Uterus (tissue), 3 donors: ENCODE measurements at regions not wholly inside any gene's neighbourhood (a gene's known extent, or its start where the extent isn't known, plus 50 kb on each side); places are given as distances from the start of the nearest gene placed in this dataset.

Source experiments
- DNase-seq, 2 donors: peaks; one replicate each; pipeline ENCODE4 v3.0.0-alpha.2; 2019 to 2020
- H3K27ac ChIP-seq, 2 donors: fragments of 200-600 bp; sonication (generic); 1 replicate in 1 of 2; 2 replicates in 1 of 2; pipeline ENCODE4 v1.5.1; 2016 to 2018
- H3K27me3 ChIP-seq, 2 donors: fragments of 200-600 bp; sonication (generic); one replicate each; pipeline ENCODE4 v1.5.1; 2018 to 2019; ENCODE audit warnings: control low read depth in 1 of 2
- H3K36me3 ChIP-seq, 2 donors: fragments of 200-600 bp; sonication (generic); one replicate each; pipeline ENCODE4 v1.5.1; 2019; ENCODE audit warnings: control low read depth in 1 of 2
- H3K4me1 ChIP-seq, 2 donors: fragments of 200-600 bp; sonication (generic); one replicate each; pipeline ENCODE4 v1.5.1; 2018 to 2019; ENCODE audit warnings: control low read depth in 1 of 2
- H3K4me3 ChIP-seq, 2 donors: fragments of 200-600 bp; sonication (generic); 1 replicate in 1 of 2; 2 replicates in 1 of 2; pipeline ENCODE4 v1.5.1; 2018 to 2019; ENCODE audit warnings: mild to moderate bottlenecking in 1 of 2
- H3K9me3 ChIP-seq, 2 donors: fragments of 200-600 bp; sonication (generic); one replicate each; pipeline ENCODE4 v1.5.1; 2019; ENCODE audit warnings: control low read depth in 1 of 2
- POLR2A ChIP-seq, 2 donors: fragments of 450-650 bp; IDR thresholded peaks; one replicate each; pipeline ENCODE4 v1.6.1; 2016; ENCODE audit warnings: antibody characterized with exemption in 2 of 2, mild to moderate bottlenecking in 1 of 2, moderate library complexity in 1 of 2
- intact Hi-C: fragments of 100-400 bp; cut with DNase I; formaldehyde crosslinking; loops from one replicate; pipeline ENCODE4 v1.15.1; 2023; ENCODE audit warnings: low total_unique reads
- TF ChIP-seq, protein P1 (sequence below), 4 experiments: fragments of 200-600 bp in 2 of 4; fragments of 450-650 bp in 2 of 4; sonication (generic) in 2 of 4; IDR thresholded peaks; one replicate each; pipeline ENCODE4 v1.5.1; 2016 to 2019; ENCODE audit warnings: antibody characterized with exemption in 4 of 4, mild to moderate bottlenecking in 2 of 4, moderate library complexity in 1 of 4
- donor health status: DM: yes; HTN: yes; CAD: no.

DNA sequence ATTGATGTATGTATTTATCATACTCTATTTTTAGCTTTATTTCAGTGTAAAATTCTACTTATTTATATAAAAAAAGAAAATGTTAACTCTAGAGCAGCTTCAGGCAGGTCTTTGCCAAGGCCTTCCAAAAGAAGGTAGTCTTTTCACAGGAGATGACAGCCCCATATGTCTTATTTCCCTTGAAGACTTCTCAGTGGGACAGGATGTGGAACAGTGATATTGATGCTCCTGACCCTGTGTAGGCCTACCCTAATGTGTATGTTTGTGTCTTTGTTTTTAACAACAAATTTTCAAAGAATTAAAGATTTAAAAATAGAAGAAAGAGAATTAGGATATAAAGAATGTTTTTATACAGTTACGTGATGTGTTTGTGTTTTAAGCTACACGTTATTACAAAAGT is 1593.6 kb downstream of the AMY1C start:
- Histone ChIP-seq H3K27ac (no peak overlapping the region), H3K36me3 (no peaks in the 10 kb centered on the region), H3K4me3 (no peak overlapping the region), H3K27me3 (no peaks in the 10 kb centered on the region), H3K4me1 (no peaks in the 10 kb centered on the region), H3K9me3 (no peaks in the 10 kb centered on the region)
- no peak for TF ChIP-seq POLR2A (IDR thresholded peaks at IDR 0.05)
- DNase-seq: no peak
- intact Hi-C loops: no loop called here

DNA sequence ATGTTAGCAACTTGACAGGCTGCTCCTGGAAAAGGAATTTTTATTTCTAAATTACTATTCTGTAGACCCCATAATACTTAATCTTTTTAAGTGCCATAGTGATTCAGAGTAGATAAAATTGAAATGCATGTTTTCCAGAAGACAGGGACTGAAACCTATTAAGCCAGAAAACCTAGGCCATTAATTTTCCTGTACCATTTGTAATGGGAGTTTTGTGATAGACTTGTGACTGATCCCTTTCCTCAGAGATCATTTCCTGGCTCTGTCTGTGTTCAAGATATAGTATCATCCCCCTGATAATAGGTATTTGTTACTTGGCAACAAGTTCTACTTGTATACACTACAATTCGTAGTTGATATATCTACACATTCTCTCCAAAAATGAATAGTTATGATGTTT is 1609.8 kb downstream of the AMY1C start:
- intact Hi-C loops: no loop called here
- no peaks in the 10 kb centered on the region for H3K9me3 ChIP-seq
- no peak overlapping the region for H3K27ac ChIP-seq
- no peaks in the 10 kb centered on the region for H3K4me1 ChIP-seq
- H3K36me3 ChIP-seq: no peaks in the 10 kb centered on the region
- TF ChIP-seq, protein P1, sequence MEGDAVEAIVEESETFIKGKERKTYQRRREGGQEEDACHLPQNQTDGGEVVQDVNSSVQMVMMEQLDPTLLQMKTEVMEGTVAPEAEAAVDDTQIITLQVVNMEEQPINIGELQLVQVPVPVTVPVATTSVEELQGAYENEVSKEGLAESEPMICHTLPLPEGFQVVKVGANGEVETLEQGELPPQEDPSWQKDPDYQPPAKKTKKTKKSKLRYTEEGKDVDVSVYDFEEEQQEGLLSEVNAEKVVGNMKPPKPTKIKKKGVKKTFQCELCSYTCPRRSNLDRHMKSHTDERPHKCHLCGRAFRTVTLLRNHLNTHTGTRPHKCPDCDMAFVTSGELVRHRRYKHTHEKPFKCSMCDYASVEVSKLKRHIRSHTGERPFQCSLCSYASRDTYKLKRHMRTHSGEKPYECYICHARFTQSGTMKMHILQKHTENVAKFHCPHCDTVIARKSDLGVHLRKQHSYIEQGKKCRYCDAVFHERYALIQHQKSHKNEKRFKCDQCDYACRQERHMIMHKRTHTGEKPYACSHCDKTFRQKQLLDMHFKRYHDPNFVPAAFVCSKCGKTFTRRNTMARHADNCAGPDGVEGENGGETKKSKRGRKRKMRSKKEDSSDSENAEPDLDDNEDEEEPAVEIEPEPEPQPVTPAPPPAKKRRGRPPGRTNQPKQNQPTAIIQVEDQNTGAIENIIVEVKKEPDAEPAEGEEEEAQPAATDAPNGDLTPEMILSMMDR (IDR thresholded peaks at IDR 0.05): no peak
- TF ChIP-seq POLR2A (IDR thresholded peaks at IDR 0.05): no peak
- no peak for DNase-seq
- H3K4me3 ChIP-seq: no peak overlapping the region
- H3K27me3 ChIP-seq: no peaks in the 10 kb centered on the region

DNA sequence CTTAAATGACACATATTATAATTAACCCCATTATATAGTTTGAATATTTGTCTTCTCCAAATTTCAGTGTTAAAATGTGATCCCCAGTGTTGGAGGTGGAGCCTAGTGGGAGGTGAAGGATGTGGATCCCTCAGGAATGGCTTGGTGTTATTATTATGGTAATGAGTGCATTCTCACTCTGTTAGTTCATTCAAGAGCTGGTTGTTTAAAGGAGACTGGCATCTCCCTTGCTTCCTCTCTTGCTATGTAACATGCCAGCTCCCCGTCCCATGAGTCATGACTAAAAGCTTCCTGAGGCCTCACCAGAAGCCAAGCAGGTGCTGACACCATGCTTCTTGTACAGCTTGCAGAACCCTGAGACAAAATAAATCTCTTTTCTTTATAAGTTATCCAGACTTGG is 1612.7 kb downstream of the AMY1C start:
- H3K27ac ChIP-seq: no peak overlapping the region
- H3K27me3 ChIP-seq: no peaks in the 10 kb centered on the region
- intact Hi-C loops: no loop called here
- no peak for DNase-seq
- H3K9me3 ChIP-seq: no peaks in the 10 kb centered on the region
- no peak overlapping the region for H3K4me3 ChIP-seq
- H3K4me1 ChIP-seq: no peaks in the 10 kb centered on the region
- H3K36me3 ChIP-seq: no peaks in the 10 kb centered on the region
- no peak for TF ChIP-seq POLR2A (IDR thresholded peaks at IDR 0.05)
- TF ChIP-seq, protein P1 (IDR thresholded peaks at IDR 0.05): no peak

DNA sequence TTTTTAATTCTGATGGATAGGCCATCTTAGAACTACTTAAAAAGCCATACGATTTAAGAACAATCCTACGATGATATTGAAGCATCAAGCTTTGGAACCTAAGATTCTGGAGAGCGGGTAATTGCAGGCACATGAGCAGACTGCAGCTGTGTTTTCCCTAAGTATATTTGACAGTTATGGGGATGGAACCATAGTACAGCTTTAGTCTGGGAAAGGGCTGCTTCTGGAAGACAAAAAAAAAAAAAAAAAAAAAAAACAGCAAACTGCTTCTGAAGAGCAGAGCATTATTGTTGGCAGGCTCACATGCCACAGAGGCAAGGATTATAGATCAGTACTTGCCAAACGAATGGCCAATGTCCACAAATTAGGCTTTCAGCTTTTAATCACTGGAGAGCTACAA is 1618.7 kb downstream of the AMY1C start:
- no peaks in the 10 kb centered on the region for H3K36me3 ChIP-seq
- intact Hi-C loops: no loop called here
- no peaks in the 10 kb centered on the region for H3K27me3 ChIP-seq
- no peak overlapping the region for H3K27ac ChIP-seq
- no peak overlapping the region for H3K4me3 ChIP-seq
- TF ChIP-seq, protein P1 (IDR thresholded peaks at IDR 0.05): no peak
- no peak for TF ChIP-seq POLR2A (IDR thresholded peaks at IDR 0.05)
- DNase-seq: no peak
- no peaks in the 10 kb centered on the region for H3K9me3 ChIP-seq
- H3K4me1 ChIP-seq: no peaks in the 10 kb centered on the region

DNA sequence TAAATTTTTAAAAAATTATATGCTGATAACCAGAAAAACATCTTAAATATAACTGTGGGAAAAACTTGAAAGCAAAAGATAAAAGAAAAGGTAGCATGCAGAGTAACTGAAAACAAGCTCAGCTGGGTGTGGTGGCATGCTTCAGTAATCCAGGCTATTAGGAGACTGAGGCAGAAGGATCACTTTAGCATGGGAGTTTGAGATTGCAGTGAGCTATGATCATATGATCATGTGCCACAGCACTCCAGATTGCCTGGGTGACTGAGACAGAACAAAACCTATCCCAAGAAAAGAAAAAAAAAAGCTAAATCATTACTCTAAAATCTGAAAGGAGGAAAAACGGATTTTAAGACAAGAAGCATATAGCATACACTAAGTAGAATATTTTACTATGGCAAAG is 1624.0 kb downstream of the AMY1C start:
- H3K9me3 ChIP-seq: no peaks in the 10 kb centered on the region
- H3K27me3 ChIP-seq: no peaks in the 10 kb centered on the region
- H3K4me1 ChIP-seq: no peaks in the 10 kb centered on the region
- intact Hi-C loops: no loop called here
- H3K4me3 ChIP-seq: no peak overlapping the region
- H3K36me3 ChIP-seq: no peaks in the 10 kb centered on the region
- TF ChIP-seq, protein P1 (IDR thresholded peaks at IDR 0.05): no peak
- TF ChIP-seq POLR2A (IDR thresholded peaks at IDR 0.05): no peak
- no peak for DNase-seq
- H3K27ac ChIP-seq: no peak overlapping the region

DNA sequence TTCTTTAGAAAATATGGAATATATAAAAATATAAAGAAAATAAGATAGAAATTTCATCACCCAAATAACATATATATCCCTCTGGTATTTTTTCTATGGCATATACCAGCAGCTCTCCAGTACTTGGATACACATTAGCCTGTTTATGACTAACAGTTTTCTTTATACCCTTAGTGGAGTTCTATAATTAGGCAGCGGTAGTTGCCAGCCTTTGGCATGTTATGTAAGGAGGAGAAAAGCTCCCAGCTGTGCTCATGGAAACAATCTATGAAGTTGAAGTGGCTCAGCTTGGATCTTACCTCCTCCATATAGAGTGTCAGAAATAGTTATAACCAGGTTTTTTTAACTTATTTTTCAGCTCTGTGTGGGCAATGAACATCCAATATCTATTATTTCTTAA is 1636.8 kb downstream of the AMY1C start:
- H3K36me3 ChIP-seq: no peaks in the 10 kb centered on the region
- DNase-seq: no peak
- H3K4me1 ChIP-seq: no peaks in the 10 kb centered on the region
- H3K9me3 ChIP-seq: no peaks in the 10 kb centered on the region
- TF ChIP-seq POLR2A (IDR thresholded peaks at IDR 0.05): no peak
- TF ChIP-seq, protein P1 (IDR thresholded peaks at IDR 0.05): no peak
- H3K27me3 ChIP-seq: no peaks in the 10 kb centered on the region
- no peak overlapping the region for H3K4me3 ChIP-seq
- intact Hi-C loops: no loop called here
- H3K27ac ChIP-seq: no peak overlapping the region
